Breast epithelium (tissue), 3 donors: ENCODE measurements at regions not wholly inside any gene's neighbourhood (a gene's known extent, or its start where the extent isn't known, plus 50 kb on each side); places are given as distances from the start of the nearest gene placed in this dataset.

Source experiments
- POLR2A ChIP-seq: fragments of 450-650 bp; IDR thresholded peaks from one replicate; pipeline ENCODE4 v1.6.1; 2016; ENCODE audit warnings: antibody characterized with exemption, mild to moderate bottlenecking, moderate library complexity
- POLR2AphosphoS5 ChIP-seq, 3 donors: sonication (generic); formaldehyde crosslinking; IDR thresholded peaks; one replicate each; pipeline ENCODE4 v1.6.1; 2017; ENCODE audit warnings: antibody characterized with exemption in 3 of 3
- TF ChIP-seq, protein P1 (sequence below), 3 donors: fragments of 450-650 bp; IDR thresholded peaks; one replicate each; pipeline ENCODE4 v1.5.1; 2016 to 2017; ENCODE audit warnings: antibody characterized with exemption in 3 of 3, mild to moderate bottlenecking in 3 of 3, moderate library complexity in 3 of 3

DNA sequence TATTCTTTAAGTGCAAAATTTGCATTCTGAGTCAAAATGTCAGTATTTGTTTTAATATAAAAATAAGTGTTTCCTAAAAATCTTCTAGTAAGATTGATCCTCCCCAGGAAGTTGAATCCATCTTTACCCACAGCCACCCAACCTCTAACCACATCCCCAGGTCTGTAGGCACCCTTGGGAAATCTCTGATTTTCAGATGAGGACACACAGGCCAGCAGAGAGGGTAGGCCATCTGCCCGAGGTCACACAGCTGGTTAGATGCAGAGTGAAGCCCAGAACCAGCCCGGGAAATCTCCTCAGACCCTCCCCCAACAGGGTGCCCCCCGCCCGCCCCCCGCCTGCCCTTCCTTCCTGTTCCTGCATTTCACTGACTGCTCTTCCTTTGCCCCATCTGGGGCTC is 277.5 kb downstream of the FBXW7 start:
- TF ChIP-seq POLR2A: no peak
- TF ChIP-seq, protein P1, sequence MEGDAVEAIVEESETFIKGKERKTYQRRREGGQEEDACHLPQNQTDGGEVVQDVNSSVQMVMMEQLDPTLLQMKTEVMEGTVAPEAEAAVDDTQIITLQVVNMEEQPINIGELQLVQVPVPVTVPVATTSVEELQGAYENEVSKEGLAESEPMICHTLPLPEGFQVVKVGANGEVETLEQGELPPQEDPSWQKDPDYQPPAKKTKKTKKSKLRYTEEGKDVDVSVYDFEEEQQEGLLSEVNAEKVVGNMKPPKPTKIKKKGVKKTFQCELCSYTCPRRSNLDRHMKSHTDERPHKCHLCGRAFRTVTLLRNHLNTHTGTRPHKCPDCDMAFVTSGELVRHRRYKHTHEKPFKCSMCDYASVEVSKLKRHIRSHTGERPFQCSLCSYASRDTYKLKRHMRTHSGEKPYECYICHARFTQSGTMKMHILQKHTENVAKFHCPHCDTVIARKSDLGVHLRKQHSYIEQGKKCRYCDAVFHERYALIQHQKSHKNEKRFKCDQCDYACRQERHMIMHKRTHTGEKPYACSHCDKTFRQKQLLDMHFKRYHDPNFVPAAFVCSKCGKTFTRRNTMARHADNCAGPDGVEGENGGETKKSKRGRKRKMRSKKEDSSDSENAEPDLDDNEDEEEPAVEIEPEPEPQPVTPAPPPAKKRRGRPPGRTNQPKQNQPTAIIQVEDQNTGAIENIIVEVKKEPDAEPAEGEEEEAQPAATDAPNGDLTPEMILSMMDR (IDR thresholded peaks at IDR 0.05): no peak
- TF ChIP-seq POLR2AphosphoS5 (IDR thresholded peaks at IDR 0.05): no peak
